ENCODE measurements at regions not wholly inside any gene's neighbourhood (a gene's known extent, or its start where the extent isn't known, plus 50 kb on each side); places are given as distances from the start of the nearest gene placed in this dataset.

DNA sequence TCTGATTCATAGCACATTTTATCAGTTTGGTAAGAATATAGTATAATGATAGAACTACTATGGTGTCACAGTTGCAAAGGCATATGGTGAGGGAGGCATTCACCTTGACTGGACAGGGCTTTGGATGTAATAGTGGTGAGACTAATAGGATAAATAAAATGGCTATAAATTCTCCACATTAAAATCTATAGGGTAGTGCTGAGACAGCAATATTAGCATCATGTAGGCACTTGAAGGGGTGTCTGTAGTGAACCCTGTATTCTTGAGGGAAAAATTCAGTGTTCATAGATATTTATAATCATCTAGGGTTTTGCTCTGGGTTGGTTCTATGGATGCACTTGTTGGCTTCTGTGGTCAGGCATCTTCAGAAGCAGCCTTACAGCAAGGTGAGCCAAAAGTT, 59.3 kb upstream of the ICA1 start:
- no peak overlapping the region for H3K4me3 ChIP-seq (ENCODE audit: low read depth in 2 of 2, low read length in 1 of 2)
- no peaks in the 10 kb centered on the region for H3K9me2 ChIP-seq
- no peaks in the 10 kb centered on the region for H3K9me3 ChIP-seq
- no peaks in the 10 kb centered on the region for H3K36me3 ChIP-seq (replicated peaks in 1 of 2; ENCODE audit: control insufficient read depth in 1 of 2, insufficient read depth in 2 of 2, low read length in 1 of 2)
- no peaks in the 10 kb centered on the region for H3K79me2 ChIP-seq (ENCODE audit: insufficient read depth)
- H4K20me1 ChIP-seq (ENCODE audit: insufficient read depth): no peaks in the 10 kb centered on the region
- no peak overlapping the region for H3K9ac ChIP-seq
- H3K4me1 ChIP-seq (ENCODE audit: control insufficient read depth in 1 of 2, insufficient read depth in 2 of 2, low read depth in 1 of 2, low read length in 1 of 2): peaks cover 0 to 7% of the 10 kb centered on the region in 2 experiments; a peak in 2 of 4 replicates
- no peaks in the 10 kb centered on the region for H3K27me3 ChIP-seq (ENCODE audit: insufficient read depth)
- CTCF ChIA-PET: interaction anchor here (1.2 kb wide), 1 partner anchor 25 kb away, joined by 3 read pairs; no protein-coding TSS in a partner anchor
- no peak overlapping the region for H3K27ac ChIP-seq (ENCODE audit: low read depth in 2 of 2, low read length in 1 of 2)
- no peaks in the 10 kb centered on the region for H3F3A ChIP-seq (replicated peaks; ENCODE audit: insufficient read depth)
- TF ChIP-seq SMC3 (IDR thresholded peaks at IDR 0.05; ENCODE audit: low read depth, low read length): no peak
- no peak for TF ChIP-seq ELF1 (IDR thresholded peaks at IDR 0.05)
- no peak overlapping the region for H3K4me2 ChIP-seq
- no peak overlapping the region for H2AFZ ChIP-seq (ENCODE audit: low read depth)
- POLR2A ChIA-PET: no interaction called here
- no peak for DNase-seq

DNA sequence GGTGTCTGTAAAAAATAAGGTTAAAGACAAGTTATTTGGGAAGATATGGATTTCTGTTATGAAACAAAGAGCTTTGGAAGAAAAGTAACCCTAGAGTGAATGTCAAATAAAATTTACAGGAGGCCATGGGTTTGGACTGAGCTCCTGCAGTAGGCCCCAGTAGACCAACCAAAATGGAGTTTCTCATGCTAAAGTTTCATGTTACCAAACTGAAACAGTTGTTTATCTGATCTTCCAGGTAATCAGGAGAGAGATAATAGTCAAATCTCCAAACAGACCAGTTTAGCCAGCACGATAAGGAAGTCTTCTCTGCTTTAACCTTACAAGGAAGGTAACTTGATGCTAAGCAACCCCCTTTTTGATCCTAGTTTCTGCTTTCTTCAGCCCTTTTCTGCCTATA, 60.7 kb upstream of the ICA1 start:
- H3K4me2 ChIP-seq: no peak overlapping the region
- H3F3A ChIP-seq (replicated peaks; ENCODE audit: insufficient read depth): no peaks in the 10 kb centered on the region
- TF ChIP-seq MEF2A (IDR thresholded peaks at IDR 0.05; ENCODE audit: borderline replicate concordance, low read depth) (no peak), POLR2AphosphoS5 (IDR thresholded peaks at IDR 0.05; ENCODE audit: low read depth, low read length) (no peak), MXI1 (IDR thresholded peaks at IDR 0.05; ENCODE audit: low read depth, low read length) (no peak), RCOR1 (IDR thresholded peaks at IDR 0.05; ENCODE audit: low read length) (no peak), RXRA (IDR thresholded peaks at IDR 0.05; ENCODE audit: borderline replicate concordance, low read depth) (no peak), SIN3A (IDR thresholded peaks at IDR 0.05; ENCODE audit: borderline replicate concordance, low read depth, low read length) (no peak), FOXJ3 (CRISPR knock-in tag; IDR thresholded peaks at IDR 0.05) (no peak), FOSL2 (IDR thresholded peaks at IDR 0.05; ENCODE audit: borderline replicate concordance, low read depth) (no peak), SMC3 (IDR thresholded peaks at IDR 0.05; ENCODE audit: low read depth, low read length) (no peak), YY1 (IDR thresholded peaks at IDR 0.05; ENCODE audit: low read depth) (no peak), TAF1 (IDR thresholded peaks at IDR 0.05; ENCODE audit: borderline replicate concordance, low read depth, low read length) (no peak), GABPA (IDR thresholded peaks at IDR 0.05; ENCODE audit: low read depth) (no peak), FOXM1 (IDR thresholded peaks at IDR 0.05; ENCODE audit: low read depth) (no peak)
- TF ChIP-seq, protein P1, sequence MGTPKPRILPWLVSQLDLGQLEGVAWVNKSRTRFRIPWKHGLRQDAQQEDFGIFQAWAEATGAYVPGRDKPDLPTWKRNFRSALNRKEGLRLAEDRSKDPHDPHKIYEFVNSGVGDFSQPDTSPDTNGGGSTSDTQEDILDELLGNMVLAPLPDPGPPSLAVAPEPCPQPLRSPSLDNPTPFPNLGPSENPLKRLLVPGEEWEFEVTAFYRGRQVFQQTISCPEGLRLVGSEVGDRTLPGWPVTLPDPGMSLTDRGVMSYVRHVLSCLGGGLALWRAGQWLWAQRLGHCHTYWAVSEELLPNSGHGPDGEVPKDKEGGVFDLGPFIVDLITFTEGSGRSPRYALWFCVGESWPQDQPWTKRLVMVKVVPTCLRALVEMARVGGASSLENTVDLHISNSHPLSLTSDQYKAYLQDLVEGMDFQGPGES (IDR thresholded peaks at IDR 0.05; ENCODE audit: low read depth, low read length): no peak
- TF ChIP-seq, protein P2, sequence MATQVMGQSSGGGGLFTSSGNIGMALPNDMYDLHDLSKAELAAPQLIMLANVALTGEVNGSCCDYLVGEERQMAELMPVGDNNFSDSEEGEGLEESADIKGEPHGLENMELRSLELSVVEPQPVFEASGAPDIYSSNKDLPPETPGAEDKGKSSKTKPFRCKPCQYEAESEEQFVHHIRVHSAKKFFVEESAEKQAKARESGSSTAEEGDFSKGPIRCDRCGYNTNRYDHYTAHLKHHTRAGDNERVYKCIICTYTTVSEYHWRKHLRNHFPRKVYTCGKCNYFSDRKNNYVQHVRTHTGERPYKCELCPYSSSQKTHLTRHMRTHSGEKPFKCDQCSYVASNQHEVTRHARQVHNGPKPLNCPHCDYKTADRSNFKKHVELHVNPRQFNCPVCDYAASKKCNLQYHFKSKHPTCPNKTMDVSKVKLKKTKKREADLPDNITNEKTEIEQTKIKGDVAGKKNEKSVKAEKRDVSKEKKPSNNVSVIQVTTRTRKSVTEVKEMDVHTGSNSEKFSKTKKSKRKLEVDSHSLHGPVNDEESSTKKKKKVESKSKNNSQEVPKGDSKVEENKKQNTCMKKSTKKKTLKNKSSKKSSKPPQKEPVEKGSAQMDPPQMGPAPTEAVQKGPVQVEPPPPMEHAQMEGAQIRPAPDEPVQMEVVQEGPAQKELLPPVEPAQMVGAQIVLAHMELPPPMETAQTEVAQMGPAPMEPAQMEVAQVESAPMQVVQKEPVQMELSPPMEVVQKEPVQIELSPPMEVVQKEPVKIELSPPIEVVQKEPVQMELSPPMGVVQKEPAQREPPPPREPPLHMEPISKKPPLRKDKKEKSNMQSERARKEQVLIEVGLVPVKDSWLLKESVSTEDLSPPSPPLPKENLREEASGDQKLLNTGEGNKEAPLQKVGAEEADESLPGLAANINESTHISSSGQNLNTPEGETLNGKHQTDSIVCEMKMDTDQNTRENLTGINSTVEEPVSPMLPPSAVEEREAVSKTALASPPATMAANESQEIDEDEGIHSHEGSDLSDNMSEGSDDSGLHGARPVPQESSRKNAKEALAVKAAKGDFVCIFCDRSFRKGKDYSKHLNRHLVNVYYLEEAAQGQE (IDR thresholded peaks at IDR 0.05; ENCODE audit: low read depth, low read length): no peak
- TF ChIP-seq, protein P3, sequence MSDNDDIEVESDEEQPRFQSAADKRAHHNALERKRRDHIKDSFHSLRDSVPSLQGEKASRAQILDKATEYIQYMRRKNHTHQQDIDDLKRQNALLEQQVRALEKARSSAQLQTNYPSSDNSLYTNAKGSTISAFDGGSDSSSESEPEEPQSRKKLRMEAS (IDR thresholded peaks at IDR 0.05; ENCODE audit: low read depth): no peak
- TF ChIP-seq, protein P4, sequence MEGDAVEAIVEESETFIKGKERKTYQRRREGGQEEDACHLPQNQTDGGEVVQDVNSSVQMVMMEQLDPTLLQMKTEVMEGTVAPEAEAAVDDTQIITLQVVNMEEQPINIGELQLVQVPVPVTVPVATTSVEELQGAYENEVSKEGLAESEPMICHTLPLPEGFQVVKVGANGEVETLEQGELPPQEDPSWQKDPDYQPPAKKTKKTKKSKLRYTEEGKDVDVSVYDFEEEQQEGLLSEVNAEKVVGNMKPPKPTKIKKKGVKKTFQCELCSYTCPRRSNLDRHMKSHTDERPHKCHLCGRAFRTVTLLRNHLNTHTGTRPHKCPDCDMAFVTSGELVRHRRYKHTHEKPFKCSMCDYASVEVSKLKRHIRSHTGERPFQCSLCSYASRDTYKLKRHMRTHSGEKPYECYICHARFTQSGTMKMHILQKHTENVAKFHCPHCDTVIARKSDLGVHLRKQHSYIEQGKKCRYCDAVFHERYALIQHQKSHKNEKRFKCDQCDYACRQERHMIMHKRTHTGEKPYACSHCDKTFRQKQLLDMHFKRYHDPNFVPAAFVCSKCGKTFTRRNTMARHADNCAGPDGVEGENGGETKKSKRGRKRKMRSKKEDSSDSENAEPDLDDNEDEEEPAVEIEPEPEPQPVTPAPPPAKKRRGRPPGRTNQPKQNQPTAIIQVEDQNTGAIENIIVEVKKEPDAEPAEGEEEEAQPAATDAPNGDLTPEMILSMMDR (IDR thresholded peaks at IDR 0.05): no peak
- DNase-seq: no peak
- H3K9ac ChIP-seq: no peak overlapping the region
- H3K36me3 ChIP-seq (replicated peaks in 1 of 2; ENCODE audit: control insufficient read depth in 1 of 2, insufficient read depth in 2 of 2, low read length in 1 of 2): no peaks in the 10 kb centered on the region
- no peaks in the 10 kb centered on the region for H4K20me1 ChIP-seq (ENCODE audit: insufficient read depth)
- no peaks in the 10 kb centered on the region for H3K9me2 ChIP-seq
- 10% methylated on average over 1 of the region's 1 CpG for WGBS (ENCODE audit: low lambda C conversion rate)
- H3K4me1 ChIP-seq (ENCODE audit: control insufficient read depth in 1 of 2, insufficient read depth in 2 of 2, low read depth in 1 of 2, low read length in 1 of 2): peaks cover 0 to 20% of the 10 kb centered on the region in 2 experiments; a peak in 2 of 4 replicates
- no peak overlapping the region for H2AFZ ChIP-seq (ENCODE audit: low read depth)
- H3K27ac ChIP-seq (ENCODE audit: low read depth in 2 of 2, low read length in 1 of 2): no peak overlapping the region
- H3K4me3 ChIP-seq (ENCODE audit: low read depth in 2 of 2, low read length in 1 of 2): no peak overlapping the region
- H3K9me3 ChIP-seq: no peaks in the 10 kb centered on the region
- no peaks in the 10 kb centered on the region for H3K27me3 ChIP-seq (ENCODE audit: insufficient read depth)
- no peaks in the 10 kb centered on the region for H3K79me2 ChIP-seq (ENCODE audit: insufficient read depth)
- ChIA-PET CTCF (interaction anchor here (1.2 kb wide), 2 partner anchors 27 kb away, joined by 3 to 5 read pairs; no protein-coding TSS in a partner anchor), POLR2A (no interaction called here)
